ENCODE measurements at regions not wholly inside any gene's neighbourhood (a gene's known extent, or its start where the extent isn't known, plus 50 kb on each side); places are given as distances from the start of the nearest gene placed in this dataset.
"Not testable (repeated sequence)": the region's sequence is repeated elsewhere in the genome, so short reads cannot be mapped to it uniquely, and the experiment has no call there.

DNA sequence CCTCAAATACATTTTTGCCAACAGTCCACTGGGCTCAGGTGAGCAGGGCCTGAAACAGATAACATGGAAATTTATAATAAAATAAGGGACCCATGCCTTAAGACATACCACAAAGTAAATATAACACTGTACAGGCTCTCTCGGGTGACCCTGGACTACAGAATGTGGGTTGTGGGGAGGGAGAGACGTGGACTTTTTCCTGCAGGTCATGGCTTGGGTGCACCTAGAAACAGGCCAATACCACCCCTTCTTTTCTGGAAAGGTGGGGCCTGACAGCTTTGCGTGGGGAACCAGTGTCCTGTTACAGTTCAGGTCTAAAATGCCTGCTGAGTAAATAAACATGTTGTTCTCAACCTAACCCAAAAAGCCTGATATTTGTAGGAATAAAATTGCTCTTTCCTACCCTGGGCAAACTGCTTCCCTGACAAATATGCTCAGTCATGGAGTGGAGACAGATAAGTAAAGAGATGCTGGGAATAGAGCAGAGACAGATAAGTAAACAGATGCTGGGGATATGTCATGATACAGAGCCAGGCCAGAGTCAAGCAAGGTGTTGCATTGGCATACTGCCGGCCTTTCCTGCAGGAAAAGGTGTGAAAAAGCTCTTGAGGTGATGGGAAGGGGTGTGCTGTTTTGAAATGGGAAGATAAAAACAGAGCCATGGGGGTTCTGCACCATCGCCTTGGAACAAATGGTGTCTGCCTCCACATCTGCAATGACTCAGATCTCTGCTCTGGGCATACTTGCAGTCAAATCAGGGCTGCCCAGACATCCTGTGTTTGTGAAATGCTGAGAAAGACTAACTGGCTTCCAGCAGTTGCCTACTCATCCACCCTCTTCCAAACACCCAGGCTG lies 535.6 kb downstream of the KCNJ18 start:
- DNase-seq; POLR2A ChIA-PET; H3K36me3 Mint-ChIP-seq (ENCODE audit: low read depth); H3K4me1 Mint-ChIP-seq; H3K27me3 Mint-ChIP-seq; H3K9me3 Mint-ChIP-seq; ATAC-seq (ENCODE audit: low read depth); intact Hi-C loops (cut with micrococcal nuclease); CTCF ChIA-PET; H3K4me3 Mint-ChIP-seq; H3K27ac Mint-ChIP-seq: not testable (repeated sequence)

DNA sequence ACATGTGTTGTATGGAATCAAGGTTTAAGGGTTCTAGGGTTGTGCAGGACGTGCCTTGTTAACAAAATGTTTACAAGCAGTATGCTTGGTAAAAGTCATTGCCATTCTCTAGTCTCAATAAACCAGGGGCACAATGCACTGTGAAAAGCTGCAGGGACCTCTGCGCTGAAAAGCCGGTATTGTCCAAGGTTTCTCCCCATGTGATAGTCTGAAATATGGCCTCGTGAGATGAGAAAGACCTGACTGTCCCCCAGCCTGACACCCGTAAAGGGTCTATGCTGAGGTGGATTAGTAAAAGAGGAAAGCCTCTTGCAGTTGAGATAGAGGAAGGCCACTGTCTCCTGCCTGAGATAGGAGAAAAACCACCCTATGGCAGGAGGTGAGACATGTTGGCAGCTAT lies 537.5 kb downstream of the KCNJ18 start:
- CTCF ChIA-PET; H3K4me3 Mint-ChIP-seq; H3K27me3 Mint-ChIP-seq; H3K9me3 Mint-ChIP-seq; POLR2A ChIA-PET; DNase-seq; H3K27ac Mint-ChIP-seq; intact Hi-C loops (cut with micrococcal nuclease); H3K36me3 Mint-ChIP-seq (ENCODE audit: low read depth); H3K4me1 Mint-ChIP-seq; ATAC-seq (ENCODE audit: low read depth): not testable (repeated sequence)

DNA sequence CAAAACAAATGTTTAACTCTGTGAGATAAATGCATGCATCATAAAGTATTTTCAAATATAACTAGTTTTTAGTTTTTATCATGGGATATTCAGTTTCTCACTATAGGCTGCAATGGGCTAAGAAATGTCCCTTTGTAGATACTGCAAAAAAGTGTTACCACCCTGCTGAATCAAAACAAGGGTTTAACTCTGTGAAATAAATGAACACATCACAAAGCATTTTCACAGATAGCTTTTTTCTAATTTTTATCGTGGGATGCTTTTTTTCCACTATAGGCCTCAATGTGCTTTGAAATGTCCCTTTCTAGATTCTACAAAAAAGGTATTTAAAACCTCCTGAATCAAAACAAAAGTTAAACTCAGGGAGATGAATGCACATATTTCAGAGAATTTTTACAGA lies 541.1 kb downstream of the KCNJ18 start:
- H3K36me3 Mint-ChIP-seq (ENCODE audit: low read depth), result no peaks in the 10 kb centered on the region
- no peak overlapping the region for H3K4me3 Mint-ChIP-seq
- ATAC-seq (ENCODE audit: low read depth), result no peak
- CTCF ChIA-PET, result no interaction called here
- no peak for DNase-seq
- H3K27me3 Mint-ChIP-seq, result no peaks in the 10 kb centered on the region
- POLR2A ChIA-PET, result no interaction called here
- no peak overlapping the region for H3K27ac Mint-ChIP-seq
- intact Hi-C loops (cut with micrococcal nuclease), result no loop called here
- TF ChIP-seq, protein P1, sequence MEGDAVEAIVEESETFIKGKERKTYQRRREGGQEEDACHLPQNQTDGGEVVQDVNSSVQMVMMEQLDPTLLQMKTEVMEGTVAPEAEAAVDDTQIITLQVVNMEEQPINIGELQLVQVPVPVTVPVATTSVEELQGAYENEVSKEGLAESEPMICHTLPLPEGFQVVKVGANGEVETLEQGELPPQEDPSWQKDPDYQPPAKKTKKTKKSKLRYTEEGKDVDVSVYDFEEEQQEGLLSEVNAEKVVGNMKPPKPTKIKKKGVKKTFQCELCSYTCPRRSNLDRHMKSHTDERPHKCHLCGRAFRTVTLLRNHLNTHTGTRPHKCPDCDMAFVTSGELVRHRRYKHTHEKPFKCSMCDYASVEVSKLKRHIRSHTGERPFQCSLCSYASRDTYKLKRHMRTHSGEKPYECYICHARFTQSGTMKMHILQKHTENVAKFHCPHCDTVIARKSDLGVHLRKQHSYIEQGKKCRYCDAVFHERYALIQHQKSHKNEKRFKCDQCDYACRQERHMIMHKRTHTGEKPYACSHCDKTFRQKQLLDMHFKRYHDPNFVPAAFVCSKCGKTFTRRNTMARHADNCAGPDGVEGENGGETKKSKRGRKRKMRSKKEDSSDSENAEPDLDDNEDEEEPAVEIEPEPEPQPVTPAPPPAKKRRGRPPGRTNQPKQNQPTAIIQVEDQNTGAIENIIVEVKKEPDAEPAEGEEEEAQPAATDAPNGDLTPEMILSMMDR (IDR thresholded peaks at IDR 0.05), result no peak
- H3K4me1 Mint-ChIP-seq, result no peaks in the 10 kb centered on the region
- peaks cover 7% of the 10 kb centered on the region for H3K9me3 Mint-ChIP-seq

DNA sequence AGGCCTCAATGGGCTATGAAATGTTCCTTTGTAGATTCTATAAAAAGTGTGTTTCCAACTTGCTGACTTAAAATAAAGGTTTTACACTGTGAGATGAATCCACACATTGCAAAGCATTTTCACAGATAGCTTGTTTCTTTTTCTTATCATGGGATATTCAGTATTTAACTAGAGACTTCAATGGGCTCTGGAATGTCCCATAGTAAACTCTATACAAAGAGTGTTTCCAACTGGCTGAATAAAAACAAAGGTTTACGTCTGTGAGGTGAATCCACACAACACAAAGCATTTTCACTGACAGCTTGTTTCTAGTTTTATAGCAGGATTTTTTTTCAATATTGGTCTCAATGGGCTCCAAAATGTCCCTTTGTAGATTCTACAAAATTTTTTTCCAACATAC lies 550.1 kb downstream of the KCNJ18 start:
- DNase-seq, result no peak
- no peaks in the 10 kb centered on the region for H3K36me3 Mint-ChIP-seq (ENCODE audit: low read depth)
- ChIA-PET POLR2A (no interaction called here), CTCF (no interaction called here)
- H3K27me3 Mint-ChIP-seq, result no peaks in the 10 kb centered on the region
- H3K4me1 Mint-ChIP-seq, result no peaks in the 10 kb centered on the region
- intact Hi-C loops (cut with micrococcal nuclease), result no loop called here
- ATAC-seq (ENCODE audit: low read depth), result no peak
- H3K27ac Mint-ChIP-seq, result no peak overlapping the region
- H3K9me3 Mint-ChIP-seq, result peaks cover 10% of the 10 kb centered on the region
- TF ChIP-seq, protein P1 (IDR thresholded peaks at IDR 0.05), result no peak
- H3K4me3 Mint-ChIP-seq, result no peak overlapping the region

DNA sequence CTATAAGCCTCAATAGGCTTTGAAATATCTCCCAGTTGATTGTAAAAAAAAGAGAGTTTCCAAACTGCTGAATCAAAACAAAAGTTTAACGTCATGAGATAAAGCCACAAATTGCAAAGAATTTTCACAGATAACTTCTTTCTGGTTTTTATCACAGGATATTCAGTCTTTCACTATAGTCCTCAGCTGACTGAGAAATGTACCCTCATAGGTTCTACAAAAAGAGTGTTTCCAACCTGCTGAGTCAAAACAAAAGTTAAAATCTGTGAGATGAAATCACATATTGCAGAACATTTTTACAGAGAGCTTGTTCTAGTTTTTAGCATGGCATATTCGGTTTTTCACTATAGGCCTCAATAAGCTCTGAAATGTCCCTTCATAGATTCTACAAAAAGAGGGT lies 559.2 kb downstream of the KCNJ18 start:
- peaks cover 6% of the 10 kb centered on the region for H3K9me3 Mint-ChIP-seq
- no peaks in the 10 kb centered on the region for H3K4me1 Mint-ChIP-seq
- DNase-seq (no peak), ATAC-seq (ENCODE audit: low read depth) (no peak)
- intact Hi-C loops (cut with micrococcal nuclease), result no loop called here
- CTCF ChIA-PET, result no interaction called here
- no peak overlapping the region for H3K27ac Mint-ChIP-seq
- TF ChIP-seq, protein P1 (IDR thresholded peaks at IDR 0.05), result no peak
- POLR2A ChIA-PET, result no interaction called here
- no peaks in the 10 kb centered on the region for H3K27me3 Mint-ChIP-seq
- H3K36me3 Mint-ChIP-seq (ENCODE audit: low read depth), result no peaks in the 10 kb centered on the region
- no peak overlapping the region for H3K4me3 Mint-ChIP-seq

DNA sequence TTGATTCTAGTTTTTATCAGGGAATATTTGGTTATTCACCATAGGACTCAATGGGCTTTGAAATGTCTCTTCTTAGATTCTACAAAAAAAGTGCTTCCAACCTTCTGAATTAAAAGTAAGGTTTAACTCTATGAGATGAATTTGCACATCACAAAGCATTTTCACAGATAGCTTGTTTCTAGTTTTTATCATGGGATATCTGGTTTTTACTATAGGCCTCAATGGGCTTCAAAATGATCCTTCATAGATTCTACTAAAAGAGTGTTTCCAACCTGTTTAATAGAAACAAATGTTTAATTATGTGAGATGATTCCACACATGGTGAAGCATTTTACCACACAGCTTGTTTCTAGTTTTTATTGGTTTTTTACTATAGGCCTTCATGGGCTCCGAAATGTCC lies 560.7 kb downstream of the KCNJ18 start:
- ChIA-PET POLR2A (no interaction called here), CTCF (no interaction called here)
- intact Hi-C loops (cut with micrococcal nuclease), result no loop called here
- DNase-seq (no peak), ATAC-seq (ENCODE audit: low read depth) (no peak)
- no peak overlapping the region for H3K27ac Mint-ChIP-seq
- peaks cover 6% of the 10 kb centered on the region for H3K9me3 Mint-ChIP-seq
- TF ChIP-seq, protein P1 (IDR thresholded peaks at IDR 0.05), result no peak
- H3K4me1 Mint-ChIP-seq, result no peaks in the 10 kb centered on the region
- no peaks in the 10 kb centered on the region for H3K27me3 Mint-ChIP-seq
- H3K4me3 Mint-ChIP-seq, result no peak overlapping the region
- no peaks in the 10 kb centered on the region for H3K36me3 Mint-ChIP-seq (ENCODE audit: low read depth)
